ENCODE measurements at regions not wholly inside any gene's neighbourhood (a gene's known extent, or its start where the extent isn't known, plus 50 kb on each side); places are given as distances from the start of the nearest gene placed in this dataset.

DNA sequence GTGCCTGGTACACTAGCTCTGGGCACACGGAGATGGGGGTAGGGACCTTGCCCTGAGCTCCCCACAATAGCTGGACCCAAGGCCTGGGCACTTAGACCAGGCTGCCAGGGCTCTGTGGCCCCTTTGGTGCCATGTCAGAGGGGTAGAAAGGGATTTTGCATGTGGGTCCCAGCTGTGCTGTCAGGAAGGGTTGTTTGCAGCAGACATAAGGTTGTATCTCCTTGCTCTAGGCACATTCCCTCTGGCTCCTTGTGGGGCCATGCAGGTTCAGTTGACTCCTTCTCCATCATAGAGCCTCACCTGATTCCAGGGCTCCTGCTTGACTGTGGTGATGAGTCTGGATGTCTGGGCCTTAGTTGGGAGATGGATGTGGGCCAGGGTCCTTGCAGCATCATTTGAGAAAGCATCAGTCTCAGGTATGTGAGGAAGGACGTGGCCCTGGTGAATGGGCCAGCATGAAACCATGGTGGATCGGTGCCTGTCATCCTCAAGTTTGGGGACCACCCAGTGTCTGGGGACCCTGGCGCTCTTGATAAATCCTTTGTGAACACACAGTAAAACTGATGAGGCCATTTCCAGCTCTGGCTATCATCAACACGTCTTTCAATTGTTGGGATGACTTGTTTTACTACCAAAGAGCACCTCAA is 461.9 kb upstream of the HS6ST1 start:
- TF ChIP-seq, protein P1, sequence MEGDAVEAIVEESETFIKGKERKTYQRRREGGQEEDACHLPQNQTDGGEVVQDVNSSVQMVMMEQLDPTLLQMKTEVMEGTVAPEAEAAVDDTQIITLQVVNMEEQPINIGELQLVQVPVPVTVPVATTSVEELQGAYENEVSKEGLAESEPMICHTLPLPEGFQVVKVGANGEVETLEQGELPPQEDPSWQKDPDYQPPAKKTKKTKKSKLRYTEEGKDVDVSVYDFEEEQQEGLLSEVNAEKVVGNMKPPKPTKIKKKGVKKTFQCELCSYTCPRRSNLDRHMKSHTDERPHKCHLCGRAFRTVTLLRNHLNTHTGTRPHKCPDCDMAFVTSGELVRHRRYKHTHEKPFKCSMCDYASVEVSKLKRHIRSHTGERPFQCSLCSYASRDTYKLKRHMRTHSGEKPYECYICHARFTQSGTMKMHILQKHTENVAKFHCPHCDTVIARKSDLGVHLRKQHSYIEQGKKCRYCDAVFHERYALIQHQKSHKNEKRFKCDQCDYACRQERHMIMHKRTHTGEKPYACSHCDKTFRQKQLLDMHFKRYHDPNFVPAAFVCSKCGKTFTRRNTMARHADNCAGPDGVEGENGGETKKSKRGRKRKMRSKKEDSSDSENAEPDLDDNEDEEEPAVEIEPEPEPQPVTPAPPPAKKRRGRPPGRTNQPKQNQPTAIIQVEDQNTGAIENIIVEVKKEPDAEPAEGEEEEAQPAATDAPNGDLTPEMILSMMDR (IDR thresholded peaks at IDR 0.05), result no peak
- TF ChIP-seq POLR2AphosphoS5 (IDR thresholded peaks at IDR 0.05; ENCODE audit: low read depth, low read length) (no peak), ELF1 (IDR thresholded peaks at IDR 0.05) (no peak), NFIC (IDR thresholded peaks at IDR 0.05; ENCODE audit: borderline replicate concordance) (no peak), CHD2 (IDR thresholded peaks at IDR 0.05; ENCODE audit: low read length, partially characterized antibody) (no peak), SIN3A (IDR thresholded peaks at IDR 0.05; ENCODE audit: borderline replicate concordance, low read depth, low read length) (no peak), JUND (IDR thresholded peaks at IDR 0.05) (no peak), RAD21 (IDR thresholded peaks at IDR 0.05; ENCODE audit: low read length) (no peak)
- TF ChIP-seq, protein P2, sequence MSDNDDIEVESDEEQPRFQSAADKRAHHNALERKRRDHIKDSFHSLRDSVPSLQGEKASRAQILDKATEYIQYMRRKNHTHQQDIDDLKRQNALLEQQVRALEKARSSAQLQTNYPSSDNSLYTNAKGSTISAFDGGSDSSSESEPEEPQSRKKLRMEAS (IDR thresholded peaks at IDR 0.05; ENCODE audit: low read depth), result no peak
- TF ChIP-seq, protein P3, sequence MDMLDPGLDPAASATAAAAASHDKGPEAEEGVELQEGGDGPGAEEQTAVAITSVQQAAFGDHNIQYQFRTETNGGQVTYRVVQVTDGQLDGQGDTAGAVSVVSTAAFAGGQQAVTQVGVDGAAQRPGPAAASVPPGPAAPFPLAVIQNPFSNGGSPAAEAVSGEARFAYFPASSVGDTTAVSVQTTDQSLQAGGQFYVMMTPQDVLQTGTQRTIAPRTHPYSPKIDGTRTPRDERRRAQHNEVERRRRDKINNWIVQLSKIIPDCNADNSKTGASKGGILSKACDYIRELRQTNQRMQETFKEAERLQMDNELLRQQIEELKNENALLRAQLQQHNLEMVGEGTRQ (IDR thresholded peaks at IDR 0.05; ENCODE audit: borderline replicate concordance, low read depth, low read length), result no peak
- TF ChIP-seq, protein P4, sequence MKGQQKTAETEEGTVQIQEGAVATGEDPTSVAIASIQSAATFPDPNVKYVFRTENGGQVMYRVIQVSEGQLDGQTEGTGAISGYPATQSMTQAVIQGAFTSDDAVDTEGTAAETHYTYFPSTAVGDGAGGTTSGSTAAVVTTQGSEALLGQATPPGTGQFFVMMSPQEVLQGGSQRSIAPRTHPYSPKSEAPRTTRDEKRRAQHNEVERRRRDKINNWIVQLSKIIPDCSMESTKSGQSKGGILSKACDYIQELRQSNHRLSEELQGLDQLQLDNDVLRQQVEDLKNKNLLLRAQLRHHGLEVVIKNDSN (IDR thresholded peaks at IDR 0.05; ENCODE audit: borderline replicate concordance, low read depth), result no peak

Measured in SK-N-SH (cell line).